Endothelial cell of umbilical vein (primary cell): ENCODE measurements at regions not wholly inside any gene's neighbourhood (a gene's known extent, or its start where the extent isn't known, plus 50 kb on each side); places are given as distances from the start of the nearest gene placed in this dataset.

Source experiments
- BruUV-seq: library from RNA; stranded (reverse); fragments of 400-500 nt; replicated peaks from 2 replicates; lab custom pipeline; 2021; lab: Mats Ljungman, UMichigan
- CTCF ChIA-PET: fragments of 300-600, 350-600 bp; sonication (Branson Sonifier 250); formaldehyde crosslinking; loops from one replicate; lab custom pipeline; 2021; ENCODE audit warnings: antibody characterized with exemption, inconsistent platforms; lab: Charles Lee
- POLR2A ChIA-PET: fragments of 300-600, 350-600 bp; sonication (Branson Sonifier 250); formaldehyde crosslinking; loops from one replicate; lab custom pipeline; 2021; ENCODE audit warnings: antibody characterized with exemption, inconsistent platforms; lab: Charles Lee
- DNase-seq: peaks from one replicate; pipeline ENCODE4 v3.0.0-alpha.2; 2011; ENCODE audit warnings: low read depth, low spot score
- FAIRE-seq: peaks from 2 replicates; lab custom pipeline; 2011; peaks lifted over from hg19 to GRCh38; lab: Jason Lieb, UNC
- H2AFZ ChIP-seq: 2 replicates; pipeline ENCODE4 v1.6.0; 2012; ENCODE audit warnings: low read depth, low read length, control low read depth, inconsistent platforms
- H3K27ac ChIP-seq: 2 replicates; pipeline ENCODE4 v1.5.1; 2011; ENCODE audit warnings: low read depth, mild to moderate bottlenecking, control low read depth, low read length, moderate library complexity; ENCODE audit not compliant: insufficient read depth
- H3K27me3 ChIP-seq, 2 experiments: 2 replicates each; pipeline versions ENCODE4 v1.6.0 to v1.6.1; 2011; ENCODE audit warnings: low read length in 2 of 2, mixed read lengths in 1 of 2; ENCODE audit not compliant: control insufficient read depth in 2 of 2, insufficient read depth in 2 of 2
- H3K36me3 ChIP-seq, 2 experiments: 2 replicates in 1 of 2; 3 replicates in 1 of 2; pipeline ENCODE4 v1.5.1; 2011; ENCODE audit warnings: low read length in 2 of 2, mild to moderate bottlenecking in 1 of 2, moderate library complexity in 1 of 2; ENCODE audit not compliant: control insufficient read depth in 2 of 2, insufficient read depth in 2 of 2; ENCODE audit errors: extremely low read depth in 1 of 2
- H3K4me1 ChIP-seq: 3 replicates; pipeline ENCODE4 v1.5.1; 2011; ENCODE audit warnings: mild to moderate bottlenecking, low read length; ENCODE audit not compliant: control insufficient read depth, insufficient read depth; ENCODE audit errors: extremely low read depth
- H3K4me2 ChIP-seq: 2 replicates; pipeline ENCODE4 v1.6.1; 2011; ENCODE audit warnings: low read length, control low read depth, mixed read lengths; ENCODE audit not compliant: insufficient read depth
- H3K4me3 ChIP-seq, 3 experiments: fragments of 200-600 bp in 1 of 3; sonication (generic), shearing (Covaris generic) in 1 of 3; replicated peaks in 1 of 3; 2 replicates each; pipeline ENCODE4 v1.5.1; 2011 to 2016; ENCODE audit warnings: control low read depth in 3 of 3, low read length in 3 of 3, mild to moderate bottlenecking in 2 of 3, inconsistent platforms in 1 of 3, low read depth in 1 of 3, moderate library complexity in 1 of 3; ENCODE audit not compliant: insufficient read depth in 1 of 3
- H3K79me2 ChIP-seq: 2 replicates; pipeline ENCODE4 v1.6.0; 2012; ENCODE audit warnings: low read length, inconsistent platforms; ENCODE audit not compliant: control insufficient read depth, insufficient read depth
- H3K9ac ChIP-seq: replicated peaks from 2 replicates; pipeline ENCODE3; 2011; ENCODE audit warnings: low read length, control low read depth; ENCODE audit not compliant: insufficient read depth; ENCODE audit errors: extremely low read depth
- H3K9me1 ChIP-seq: replicated peaks from 3 replicates; pipeline ENCODE4 v1.6.0; 2011; ENCODE audit warnings: mild to moderate bottlenecking, low read length; ENCODE audit not compliant: control insufficient read depth, insufficient read depth; ENCODE audit errors: extremely low read depth
- H3K9me3 ChIP-seq: replicated peaks from 2 replicates; pipeline ENCODE4 v1.5.1; 2012; ENCODE audit warnings: low read length, inconsistent platforms; ENCODE audit not compliant: control insufficient read depth, insufficient read depth
- H4K20me1 ChIP-seq: replicated peaks from 2 replicates; pipeline ENCODE3; 2011; ENCODE audit warnings: mild to moderate bottlenecking, low read length; ENCODE audit not compliant: control insufficient read depth, insufficient read depth; ENCODE audit errors: extremely low read depth
- CTCF ChIP-seq, 2 donors: IDR thresholded peaks; 1 replicate in 1 of 2; 2 replicates in 1 of 2; pipeline ENCODE4 v1.5.1; 2011; ENCODE audit warnings: low read length in 2 of 2, mild to moderate bottlenecking in 2 of 2, moderate library complexity in 2 of 2, control low read depth in 1 of 2, inconsistent platforms in 1 of 2, low read depth in 1 of 2; ENCODE audit not compliant: insufficient read depth in 1 of 2; ENCODE audit errors: extremely low read depth in 1 of 2
- EZH2 ChIP-seq: IDR thresholded peaks from 2 replicates; pipeline ENCODE4 v1.6.1; 2012; ENCODE audit warnings: borderline replicate concordance, low read depth, mild to moderate bottlenecking, moderate library complexity, low read length, inconsistent platforms; ENCODE audit not compliant: severe bottlenecking
- FOS ChIP-seq: IDR thresholded peaks from 2 replicates; pipeline ENCODE4 v1.6.1; 2011; ENCODE audit warnings: mild to moderate bottlenecking, low read length, moderate library complexity, borderline replicate concordance; ENCODE audit not compliant: insufficient read depth
- GATA2 ChIP-seq: IDR thresholded peaks from 2 replicates; pipeline ENCODE4 v1.7.0; 2011; ENCODE audit warnings: low read depth, mild to moderate bottlenecking, moderate library complexity, mixed read lengths, low read length; ENCODE audit not compliant: insufficient read length, insufficient read depth
- JUN ChIP-seq: IDR thresholded peaks from 2 replicates; pipeline ENCODE4 v1.6.1; 2011; ENCODE audit warnings: borderline replicate concordance, low read depth; ENCODE audit not compliant: insufficient read length, insufficient read depth
- MAX ChIP-seq: IDR thresholded peaks from 2 replicates; pipeline ENCODE4 v1.6.1; 2011; ENCODE audit not compliant: insufficient read depth, insufficient read length
- MYC ChIP-seq: IDR thresholded peaks from one replicate; pipeline ENCODE4 v1.6.1; 2011; ENCODE audit warnings: mild to moderate bottlenecking, low read depth, low read length
- POLR2A ChIP-seq: IDR thresholded peaks from 2 replicates; pipeline ENCODE4 v1.6.1; 2012; ENCODE audit warnings: low read depth, mild to moderate bottlenecking, control low read depth, low read length
- POLR2AphosphoS5 ChIP-seq: IDR thresholded peaks from 2 replicates; pipeline ENCODE4 v1.6.1; 2012; ENCODE audit warnings: low read depth, mild to moderate bottlenecking, control low read depth, low read length, moderate library complexity; ENCODE audit not compliant: insufficient read depth
- dilution Hi-C: fragments of 300-500 bp; cut with MboI; formaldehyde crosslinking; loops from one replicate; pipeline ENCODE4 v1.15.0; 2019; ENCODE audit warnings: low sequenced_read_pairs; ENCODE audit not compliant: extremely low pct_ligation_motif_present
- intact Hi-C: fragments of 100-400 bp; cut with micrococcal nuclease; formaldehyde crosslinking; loops from one replicate; pipeline ENCODE4 v1.10.0; 2022

GRCh38 chr11:116697639-116698038, 75.1 kb downstream of the BUD13 start:
- Histone ChIP-seq H3K4me1 (no peaks in the 10 kb centered on the region), H3K9me3 (no peaks in the 10 kb centered on the region), H3K9me1 (no peaks in the 10 kb centered on the region), H3K36me3 (no peaks in the 10 kb centered on the region), H3K27ac (no peak overlapping the region), H3K79me2 (no peaks in the 10 kb centered on the region), H2AFZ (no peak overlapping the region), H4K20me1 (no peaks in the 10 kb centered on the region), H3K9ac (no peak overlapping the region), H3K4me3 (no peak overlapping the region), H3K27me3 (peaks cover 0 to 2% of the 10 kb centered on the region in 2 experiments), H3K4me2 (no peak overlapping the region)
- CTCF ChIA-PET = no interaction called here
- FAIRE-seq = no peak
- POLR2A ChIA-PET = no interaction called here
- intact Hi-C loops (no loop called here), dilution Hi-C loops (no loop called here)
- TF ChIP-seq GATA2 = no peak
- no peak for TF ChIP-seq POLR2AphosphoS5
- TF ChIP-seq MAX = no peak
- no peak for TF ChIP-seq EZH2
- TF ChIP-seq POLR2A = no peak
- no peak for TF ChIP-seq JUN
- TF ChIP-seq MYC = no peak
- TF ChIP-seq FOS = no peak
- no peak for TF ChIP-seq CTCF (IDR thresholded peaks at IDR 0.05; ENCODE audit: extremely low read depth in 1 of 2, insufficient read depth in 1 of 2, low read depth in 1 of 2, low read length in 2 of 2)
- no peak for DNase-seq
- no TSS peak for BruUV-seq
